Kidney (tissue), 13 donors: ENCODE measurements at regions not wholly inside any gene's neighbourhood (a gene's known extent, or its start where the extent isn't known, plus 50 kb on each side); places are given as distances from the start of the nearest gene placed in this dataset.
"Not testable (repeated sequence)": the region's sequence is repeated elsewhere in the genome, so short reads cannot be mapped to it uniquely, and the experiment has no call there.

Experiments used
- DNase-seq, 5 donors: peaks; one replicate each; pipeline ENCODE4 v3.0.0-alpha.2; 2013 to 2020
- FAIRE-seq: peaks from 2 replicates; lab custom pipeline; 2012; peaks lifted over from hg19 to GRCh38; lab: Jason Lieb, UNC
- H3K27ac ChIP-seq, 2 donors: one replicate each; pipeline ENCODE4 v1.7.0; 2013; ENCODE audit warnings: low read depth in 2 of 2, low read length in 2 of 2, inconsistent platforms in 1 of 2
- H3K27me3 ChIP-seq: one replicate; pipeline ENCODE4 v1.7.1; 2013; ENCODE audit warnings: low read length, inconsistent platforms; ENCODE audit not compliant: control insufficient read depth, insufficient read depth
- H3K36me3 ChIP-seq, 3 donors: one replicate each; pipeline versions ENCODE4 v1.7.0 to v1.7.1; 2013; ENCODE audit warnings: low read length in 3 of 3, control low read depth in 1 of 3, inconsistent platforms in 1 of 3; ENCODE audit not compliant: insufficient read depth in 3 of 3, control insufficient read depth in 2 of 3
- H3K4me1 ChIP-seq, 3 donors: one replicate each; pipeline versions ENCODE4 v1.7.0 to v1.7.1; 2013; ENCODE audit warnings: low read length in 3 of 3, inconsistent platforms in 1 of 3, low read depth in 1 of 3; ENCODE audit not compliant: control insufficient read depth in 2 of 3, insufficient read depth in 2 of 3
- H3K4me3 ChIP-seq, 3 donors: one replicate each; pipeline versions ENCODE4 v1.7.0 to v1.8.1; 2013; ENCODE audit warnings: low read length in 3 of 3, control low read depth in 1 of 3, inconsistent platforms in 1 of 3
- H3K9ac ChIP-seq, 3 donors: one replicate each; pipeline versions ENCODE4 v1.7.0 to v1.7.1; 2013; ENCODE audit warnings: low read length in 3 of 3, control low read depth in 1 of 3, inconsistent platforms in 1 of 3
- H3K9me3 ChIP-seq, 3 donors: one replicate each; pipeline versions ENCODE4 v1.7.0 to v1.7.1; 2013; ENCODE audit warnings: low read length in 3 of 3, control low read depth in 1 of 3, inconsistent platforms in 1 of 3; ENCODE audit not compliant: control insufficient read depth in 2 of 3, insufficient read depth in 1 of 3
- intact Hi-C: fragments of 100-400 bp; cut with DNase I; formaldehyde crosslinking; loops from one replicate; pipeline ENCODE4 v1.11.1; 2022
- TF ChIP-seq, protein P1 (sequence below): IDR thresholded peaks from 3 replicates; pipeline ENCODE4 v1.5.1; 2012; ENCODE audit warnings: mild to moderate bottlenecking, moderate library complexity, borderline replicate concordance; ENCODE audit not compliant: insufficient read depth; ENCODE audit errors: extremely low read depth
- donor health status: control.
- donor health status: control.
- donor health status: control.
- donor health status: control.
- donor health status: control.
- donor health status: DM: yes; HTN: yes; CAD: no.
- donor health status: Normal renal cell carcinoma (clear cell type).

DNA sequence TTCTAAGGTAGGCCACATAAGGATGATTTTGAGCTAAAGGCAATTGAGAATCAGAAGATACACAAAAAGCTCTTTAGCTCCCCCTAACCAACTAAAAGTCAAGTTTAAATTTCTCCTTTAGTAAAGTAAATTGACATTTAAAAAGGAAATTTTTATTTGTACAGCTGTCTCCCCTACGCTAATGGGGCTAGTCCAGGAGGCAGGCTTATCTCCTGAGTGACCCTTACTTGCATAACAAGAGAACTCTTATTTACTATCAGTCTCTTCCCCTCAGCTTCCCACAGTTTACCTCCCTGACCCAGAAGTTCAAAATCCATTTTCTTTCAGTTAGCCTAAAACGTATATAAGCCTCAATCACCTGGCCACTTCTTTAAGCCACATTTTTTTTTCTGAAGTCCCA lies 1002.8 kb upstream of the NRXN1 start:
- intact Hi-C loops, result no loop called here
- no peak for FAIRE-seq
- TF ChIP-seq, protein P1, sequence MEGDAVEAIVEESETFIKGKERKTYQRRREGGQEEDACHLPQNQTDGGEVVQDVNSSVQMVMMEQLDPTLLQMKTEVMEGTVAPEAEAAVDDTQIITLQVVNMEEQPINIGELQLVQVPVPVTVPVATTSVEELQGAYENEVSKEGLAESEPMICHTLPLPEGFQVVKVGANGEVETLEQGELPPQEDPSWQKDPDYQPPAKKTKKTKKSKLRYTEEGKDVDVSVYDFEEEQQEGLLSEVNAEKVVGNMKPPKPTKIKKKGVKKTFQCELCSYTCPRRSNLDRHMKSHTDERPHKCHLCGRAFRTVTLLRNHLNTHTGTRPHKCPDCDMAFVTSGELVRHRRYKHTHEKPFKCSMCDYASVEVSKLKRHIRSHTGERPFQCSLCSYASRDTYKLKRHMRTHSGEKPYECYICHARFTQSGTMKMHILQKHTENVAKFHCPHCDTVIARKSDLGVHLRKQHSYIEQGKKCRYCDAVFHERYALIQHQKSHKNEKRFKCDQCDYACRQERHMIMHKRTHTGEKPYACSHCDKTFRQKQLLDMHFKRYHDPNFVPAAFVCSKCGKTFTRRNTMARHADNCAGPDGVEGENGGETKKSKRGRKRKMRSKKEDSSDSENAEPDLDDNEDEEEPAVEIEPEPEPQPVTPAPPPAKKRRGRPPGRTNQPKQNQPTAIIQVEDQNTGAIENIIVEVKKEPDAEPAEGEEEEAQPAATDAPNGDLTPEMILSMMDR, result no peak

DNA sequence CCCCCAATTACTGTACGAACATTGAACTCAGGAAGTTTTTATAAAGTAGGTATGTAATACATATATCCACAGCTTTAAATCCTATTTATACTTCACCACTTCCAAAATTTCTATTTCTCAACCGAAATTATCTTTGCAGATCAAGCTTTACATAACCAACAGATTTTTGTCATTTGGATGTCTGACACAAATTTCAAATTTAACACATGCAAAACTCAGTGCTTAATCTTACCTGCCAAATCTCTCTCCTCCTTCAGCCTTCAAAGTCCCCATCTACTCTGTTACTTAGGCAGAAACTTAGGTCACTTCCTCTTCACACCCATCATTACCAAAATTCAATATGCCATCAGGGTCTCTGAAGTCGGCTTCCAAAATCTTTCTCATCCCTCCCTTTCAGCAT lies 990.1 kb upstream of the NRXN1 start:
- no peaks in the 10 kb centered on the region for H3K36me3 ChIP-seq
- H3K4me1 ChIP-seq, result no peaks in the 10 kb centered on the region
- DNase-seq (no peak), FAIRE-seq (no peak)
- no peak overlapping the region for H3K27ac ChIP-seq
- TF ChIP-seq, protein P1, result no peak
- H3K27me3 ChIP-seq, result no peaks in the 10 kb centered on the region
- intact Hi-C loops, result no loop called here
- H3K9ac ChIP-seq, result no peak overlapping the region
- H3K9me3 ChIP-seq, result no peaks in the 10 kb centered on the region
- H3K4me3 ChIP-seq, result no peak overlapping the region

More for the DNA sequence above, 1002.8 kb upstream of the NRXN1 start:
- no peak overlapping the region for H3K9ac ChIP-seq
- no peaks in the 10 kb centered on the region for H3K36me3 ChIP-seq
- no peak overlapping the region for H3K4me3 ChIP-seq
- no peaks in the 10 kb centered on the region for H3K27me3 ChIP-seq
- no peak overlapping the region for H3K27ac ChIP-seq
- H3K9me3 ChIP-seq, result no peaks in the 10 kb centered on the region
- DNase-seq, result peak in 1 of 5 donors; percentile 3
- no peaks in the 10 kb centered on the region for H3K4me1 ChIP-seq

DNA sequence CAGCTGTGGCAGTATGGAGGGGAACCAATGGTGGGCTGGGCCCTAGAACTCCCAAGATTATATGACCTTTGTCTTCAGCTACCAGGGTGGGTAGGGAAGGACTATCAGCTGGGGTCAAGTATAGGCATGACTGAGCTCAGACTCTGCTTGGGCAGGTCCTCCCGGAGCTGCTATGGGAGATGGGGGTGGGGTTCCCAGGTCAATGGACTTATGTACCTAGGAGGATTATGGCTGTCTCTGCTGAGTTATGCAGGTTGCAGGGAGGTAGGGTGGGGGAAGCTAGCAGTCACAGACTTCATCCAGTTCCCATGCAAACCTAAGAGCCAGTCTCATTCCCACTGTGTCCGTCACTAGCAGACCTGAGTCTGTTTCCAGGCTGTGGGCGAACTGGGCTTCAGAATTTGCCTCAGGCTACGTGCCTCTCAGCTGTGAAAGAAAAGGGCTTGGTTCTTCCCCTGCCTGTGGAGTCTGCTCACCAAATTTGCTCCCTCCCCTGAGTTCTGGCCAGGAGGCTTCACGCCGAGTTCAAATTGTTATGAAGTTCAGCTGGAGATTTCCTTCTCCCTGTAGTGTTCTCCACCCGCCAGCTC lies 985.8 kb upstream of the NRXN1 start:
- no peak overlapping the region for H3K27ac ChIP-seq
- DNase-seq (no peak), FAIRE-seq (no peak)
- no peaks in the 10 kb centered on the region for H3K36me3 ChIP-seq
- H3K4me3 ChIP-seq, result no peak overlapping the region
- no peaks in the 10 kb centered on the region for H3K4me1 ChIP-seq
- no peaks in the 10 kb centered on the region for H3K27me3 ChIP-seq
- H3K9me3 ChIP-seq, result peaks cover 0 to 2% (median 0%) of the 10 kb centered on the region in 3 donors
- intact Hi-C loops, result no loop called here
- no peak overlapping the region for H3K9ac ChIP-seq
- TF ChIP-seq, protein P1, result no peak

DNA sequence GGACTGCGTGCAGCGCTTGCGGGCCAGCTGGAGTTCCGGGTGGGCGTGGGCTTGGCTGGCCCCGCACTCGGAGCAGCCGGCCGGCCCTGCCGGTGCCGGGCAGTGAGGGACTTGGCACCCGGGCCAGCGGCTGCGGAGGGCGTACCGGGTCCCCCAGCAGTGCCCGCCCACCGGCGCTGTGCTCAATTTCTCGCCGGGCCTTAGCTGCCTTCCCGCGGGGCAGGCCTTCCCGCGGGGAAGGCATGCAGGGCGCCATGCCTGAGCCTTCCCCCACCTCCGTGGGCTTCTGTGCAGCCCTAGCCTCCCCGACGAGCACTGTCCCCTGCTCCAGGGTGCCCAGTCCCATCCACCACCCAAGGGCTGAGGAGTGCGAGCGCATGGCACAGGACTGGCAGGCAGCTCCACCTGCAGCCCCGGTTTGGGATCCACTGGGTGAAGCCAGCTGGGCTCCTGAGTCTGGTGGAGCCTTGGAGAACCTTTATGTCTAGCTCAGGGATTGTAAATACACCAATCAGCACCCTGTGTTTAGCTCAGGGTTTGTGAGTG lies 975.0 kb upstream of the NRXN1 start:
- H3K36me3 ChIP-seq, H3K27me3 ChIP-seq, H3K9ac ChIP-seq, H3K9me3 ChIP-seq, intact Hi-C loops, H3K4me3 ChIP-seq, H3K27ac ChIP-seq, FAIRE-seq, H3K4me1 ChIP-seq: not testable (repeated sequence)
- DNase-seq, result peak in 1 of 5 donors; percentile 53
